H1 (cell line): ENCODE measurements at regions not wholly inside any gene's neighbourhood (a gene's known extent, or its start where the extent isn't known, plus 50 kb on each side); places are given as distances from the start of the nearest gene placed in this dataset.

Experiments
- BRCA1 ChIP-seq: IDR thresholded peaks from 2 replicates; pipeline ENCODE4 v1.6.1; 2012; ENCODE audit warnings: low read depth, low read length, improper control_type of control experiment
- CTBP2 ChIP-seq: IDR thresholded peaks from 2 replicates; pipeline ENCODE4 v1.7.0; 2011; ENCODE audit warnings: borderline replicate concordance, mild to moderate bottlenecking, moderate library complexity, mixed read lengths, low read length; ENCODE audit not compliant: insufficient read depth, insufficient read length
- FOSL1 ChIP-seq: IDR thresholded peaks from 2 replicates; pipeline ENCODE4 v1.6.1; 2011; ENCODE audit warnings: mild to moderate bottlenecking, low read depth, low read length, moderate library complexity; ENCODE audit not compliant: insufficient read depth
- HDAC2 ChIP-seq, 2 experiments: fragments of 300-600 bp in 1 of 2; sonication (generic) in 1 of 2; IDR thresholded peaks; 2 replicates each; pipeline ENCODE4 v1.6.1; 2011 to 2012; ENCODE audit warnings: low read depth in 2 of 2, low read length in 2 of 2, mild to moderate bottlenecking in 2 of 2, moderate library complexity in 2 of 2, borderline replicate concordance in 1 of 2, inconsistent platforms in 1 of 2
- JUND ChIP-seq: IDR thresholded peaks from 2 replicates; pipeline ENCODE4 v1.6.1; 2011; ENCODE audit warnings: mild to moderate bottlenecking, improper control_type of control experiment, low read length
- KDM5A ChIP-seq: fragments of 200-600 bp; IDR thresholded peaks from 2 replicates; pipeline ENCODE4 v1.7.1; 2012; ENCODE audit warnings: mild to moderate bottlenecking, low read length, inconsistent platforms, mixed read lengths
- POU5F1 ChIP-seq: IDR thresholded peaks from 2 replicates; pipeline ENCODE4 v1.6.1; 2011; ENCODE audit warnings: low read depth, mild to moderate bottlenecking, low read length, moderate library complexity
- RAD21 ChIP-seq, 2 experiments: IDR thresholded peaks in 1 of 2; conservative IDR thresholded peaks in 1 of 2; 2 replicates each; pipeline ENCODE4 v1.6.1; 2011; ENCODE audit warnings: low read depth in 2 of 2, low read length in 2 of 2, improper control_type of control experiment in 1 of 2, inconsistent platforms in 1 of 2, mild to moderate bottlenecking in 1 of 2, moderate library complexity in 1 of 2
- RFX5 ChIP-seq: IDR thresholded peaks from 2 replicates; pipeline ENCODE4 v1.6.1; 2011; ENCODE audit warnings: low read depth, low read length, improper control_type of control experiment, borderline replicate concordance
- RNF2 ChIP-seq: fragments of 200-900, 300-1000 bp; sonication (generic); IDR thresholded peaks from 2 replicates; pipeline ENCODE4 v1.7.1; 2016; ENCODE audit warnings: borderline replicate concordance, low read depth, mild to moderate bottlenecking, antibody characterized with exemption, low read length; ENCODE audit not compliant: poor library complexity, severe bottlenecking; ENCODE audit errors: missing control alignments
- RXRA ChIP-seq: IDR thresholded peaks from 2 replicates; pipeline ENCODE4 v1.6.1; 2011; ENCODE audit warnings: low read depth, mild to moderate bottlenecking, low read length, moderate library complexity; ENCODE audit not compliant: insufficient read depth
- SIX5 ChIP-seq: IDR thresholded peaks from 2 replicates; pipeline ENCODE4 v1.6.1; 2011; ENCODE audit warnings: mild to moderate bottlenecking, low read depth, low read length
- SP1 ChIP-seq: IDR thresholded peaks from 2 replicates; pipeline ENCODE4 v1.6.1; 2011; ENCODE audit warnings: low read depth, low read length
- SUZ12 ChIP-seq: fragments of 200-600 bp; sonication (generic); IDR thresholded peaks from 2 replicates; pipeline ENCODE4 v1.6.1; 2012; ENCODE audit warnings: mild to moderate bottlenecking, inconsistent platforms, low read length, moderate library complexity, mixed read lengths
- TEAD4 ChIP-seq: IDR thresholded peaks from 2 replicates; pipeline ENCODE4 v1.6.1; 2012; ENCODE audit warnings: low read depth, low read length, inconsistent platforms, mixed read lengths
- ZNF274 ChIP-seq: IDR thresholded peaks from 2 replicates; pipeline ENCODE4 v1.7.0; 2012; ENCODE audit warnings: low read length, borderline replicate concordance; ENCODE audit errors: extremely low read depth
- TF ChIP-seq, protein P1 (sequence below): IDR thresholded peaks from 2 replicates; pipeline ENCODE4 v1.6.1; 2012; ENCODE audit warnings: low read length, inconsistent platforms
- TF ChIP-seq, protein P2 (sequence below): IDR thresholded peaks from 2 replicates; pipeline ENCODE4 v1.6.1; 2011; ENCODE audit warnings: low read depth, mild to moderate bottlenecking, low read length; ENCODE audit not compliant: insufficient read depth
- TF ChIP-seq, protein P3 (sequence below): IDR thresholded peaks from 2 replicates; pipeline ENCODE4 v1.6.1; 2012; ENCODE audit warnings: inconsistent platforms

DNA sequence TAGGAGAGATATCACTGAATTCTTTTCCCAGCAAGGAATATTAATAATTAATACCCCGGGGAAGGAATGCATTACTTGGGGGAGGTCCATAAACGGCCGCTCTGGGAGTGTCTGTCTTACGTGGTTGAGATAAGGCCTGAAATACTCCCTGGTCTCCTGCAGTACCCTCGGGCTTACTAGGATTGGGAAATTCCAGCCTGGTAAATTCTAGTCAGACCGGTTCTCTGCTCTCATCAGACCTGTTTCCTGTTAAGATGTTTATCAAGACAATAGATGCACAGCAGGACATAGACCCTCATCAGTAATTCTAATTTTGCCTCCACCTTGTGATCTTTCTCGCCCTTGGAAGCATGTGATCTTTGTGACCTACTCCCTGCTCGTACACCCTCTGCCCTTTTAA lies 162.8 kb upstream of the KCND2 start (continued):
- TF ChIP-seq TEAD4 = 0 out of 2 replicates have a peak, but pooled peaks have one; percentile 27
- no peak for TF ChIP-seq KDM5A
- no peak for TF ChIP-seq CTBP2
- TF ChIP-seq, protein P1, sequence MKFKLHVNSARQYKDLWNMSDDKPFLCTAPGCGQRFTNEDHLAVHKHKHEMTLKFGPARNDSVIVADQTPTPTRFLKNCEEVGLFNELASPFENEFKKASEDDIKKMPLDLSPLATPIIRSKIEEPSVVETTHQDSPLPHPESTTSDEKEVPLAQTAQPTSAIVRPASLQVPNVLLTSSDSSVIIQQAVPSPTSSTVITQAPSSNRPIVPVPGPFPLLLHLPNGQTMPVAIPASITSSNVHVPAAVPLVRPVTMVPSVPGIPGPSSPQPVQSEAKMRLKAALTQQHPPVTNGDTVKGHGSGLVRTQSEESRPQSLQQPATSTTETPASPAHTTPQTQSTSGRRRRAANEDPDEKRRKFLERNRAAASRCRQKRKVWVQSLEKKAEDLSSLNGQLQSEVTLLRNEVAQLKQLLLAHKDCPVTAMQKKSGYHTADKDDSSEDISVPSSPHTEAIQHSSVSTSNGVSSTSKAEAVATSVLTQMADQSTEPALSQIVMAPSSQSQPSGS = no peak
- TF ChIP-seq SUZ12 = no peak
- TF ChIP-seq RAD21 (IDR thresholded peaks at IDR 0.05 in 1 of 2, conservative IDR thresholded peaks at IDR 0.05 in 1 of 2; ENCODE audit: low read depth in 2 of 2, low read length in 2 of 2) = no peak
- no peak for TF ChIP-seq ZNF274
- no peak for TF ChIP-seq BRCA1
- no peak for TF ChIP-seq RFX5
- TF ChIP-seq JUND = no peak
- TF ChIP-seq RXRA = no peak
- TF ChIP-seq, protein P2, sequence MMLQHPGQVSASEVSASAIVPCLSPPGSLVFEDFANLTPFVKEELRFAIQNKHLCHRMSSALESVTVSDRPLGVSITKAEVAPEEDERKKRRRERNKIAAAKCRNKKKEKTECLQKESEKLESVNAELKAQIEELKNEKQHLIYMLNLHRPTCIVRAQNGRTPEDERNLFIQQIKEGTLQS = no peak
- TF ChIP-seq HDAC2 (IDR thresholded peaks at IDR 0.05; ENCODE audit: borderline replicate concordance in 1 of 2, low read depth in 2 of 2, low read length in 2 of 2) = no peak
- TF ChIP-seq FOSL1 = no peak
- TF ChIP-seq, protein P3, sequence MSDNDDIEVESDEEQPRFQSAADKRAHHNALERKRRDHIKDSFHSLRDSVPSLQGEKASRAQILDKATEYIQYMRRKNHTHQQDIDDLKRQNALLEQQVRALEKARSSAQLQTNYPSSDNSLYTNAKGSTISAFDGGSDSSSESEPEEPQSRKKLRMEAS = 0 out of 2 replicates have a peak, but pooled peaks have one; percentile 19
- no peak for TF ChIP-seq POU5F1
- no peak for TF ChIP-seq SIX5
- peak; percentile 80; the same call in 1 of the 2 replicates for TF ChIP-seq SP1
- no peak for TF ChIP-seq RNF2
